HepG2 (cell line): ENCODE measurements at regions not wholly inside any gene's neighbourhood (a gene's known extent, or its start where the extent isn't known, plus 50 kb on each side); places are given as distances from the start of the nearest gene placed in this dataset.
A peak's percentile ranks its signal among the peaks of the same experiment; 100 is the strongest.

Experiments
- HOXD1 ChIP-seq: sonication (generic); formaldehyde crosslinking; IDR thresholded peaks from 2 replicates; pipeline ENCODE4 v1.5.0; 2020; ENCODE audit warnings: missing genetic modification reagents
- KIAA2018 ChIP-seq: sonication (generic); formaldehyde crosslinking; IDR thresholded peaks from 2 replicates; pipeline ENCODE4 v1.5.0; 2020; ENCODE audit warnings: mild to moderate bottlenecking, missing genetic modification reagents, borderline replicate concordance
- KLF13 ChIP-seq: sonication (generic); formaldehyde crosslinking; IDR thresholded peaks from 2 replicates; pipeline ENCODE4 v1.4.0; 2020; ENCODE audit warnings: mild to moderate bottlenecking, missing genetic modification reagents
- NFRKB ChIP-seq: fragments of 450-650 bp; IDR thresholded peaks from 2 replicates; pipeline ENCODE4 v1.6.1; 2017
- NONO ChIP-seq, 2 experiments: fragments of 450-650 bp in 1 of 2; sonication (generic) in 1 of 2; formaldehyde crosslinking in 1 of 2; IDR thresholded peaks in 1 of 2; conservative IDR thresholded peaks in 1 of 2; 2 replicates each; pipeline versions ENCODE4 v1.6.1 to v1.8.0; 2017 to 2022; ENCODE audit warnings: mild to moderate bottlenecking in 1 of 2, missing genetic modification reagents in 1 of 2, moderate library complexity in 1 of 2
- NR1H2 ChIP-seq: sonication (generic); formaldehyde crosslinking; IDR thresholded peaks from 2 replicates; pipeline ENCODE4 v1.8.1; 2022; ENCODE audit warnings: low read depth, missing genetic modification reagents, borderline replicate concordance
- NR3C1 ChIP-seq: sonication (generic); formaldehyde crosslinking; IDR thresholded peaks from 2 replicates; pipeline ENCODE4 v1.4.0; 2020; ENCODE audit warnings: missing genetic modification reagents
- PITX1 ChIP-seq: sonication (generic); formaldehyde crosslinking; IDR thresholded peaks from 2 replicates; pipeline ENCODE4 v1.5.1; 2020; ENCODE audit warnings: mild to moderate bottlenecking, missing genetic modification reagents
- SIN3A ChIP-seq: IDR thresholded peaks from 2 replicates; pipeline ENCODE4 v1.6.1; 2011; ENCODE audit warnings: low read depth, mild to moderate bottlenecking, control low read depth, low read length, borderline replicate concordance
- SMAD9 ChIP-seq: sonication (generic); formaldehyde crosslinking; IDR thresholded peaks from 2 replicates; pipeline ENCODE4 v1.5.1; 2020; ENCODE audit warnings: mild to moderate bottlenecking, missing genetic modification reagents
- ZNF34 ChIP-seq: sonication (generic); formaldehyde crosslinking; IDR thresholded peaks from 2 replicates; pipeline ENCODE4 v1.4.0; 2020; ENCODE audit warnings: mild to moderate bottlenecking, missing genetic modification reagents, borderline replicate concordance
- ZNF564 ChIP-seq: sonication (generic); formaldehyde crosslinking; IDR thresholded peaks from 2 replicates; pipeline ENCODE4 v1.8.1; 2023; ENCODE audit warnings: mild to moderate bottlenecking, missing genetic modification reagents
- ZNF607 ChIP-seq: sonication (generic); formaldehyde crosslinking; IDR thresholded peaks from 2 replicates; pipeline ENCODE4 v1.5.1; 2020; ENCODE audit warnings: missing genetic modification reagents, mild to moderate bottlenecking, borderline replicate concordance
- ZNF770 ChIP-seq: sonication (generic); formaldehyde crosslinking; IDR thresholded peaks from 2 replicates; pipeline ENCODE4 v1.5.0; 2020; ENCODE audit warnings: mild to moderate bottlenecking, missing genetic modification reagents
- ZNF816 ChIP-seq: sonication (generic); formaldehyde crosslinking; IDR thresholded peaks from 2 replicates; pipeline ENCODE4 v1.8.0; 2022; ENCODE audit warnings: missing genetic modification reagents, mild to moderate bottlenecking, borderline replicate concordance
- TF ChIP-seq, protein P1 (sequence below): sonication (generic); formaldehyde crosslinking; IDR thresholded peaks from 2 replicates; pipeline ENCODE4 v1.5.0; 2020; ENCODE audit warnings: missing genetic modification reagents

- TF ChIP-seq KIAA2018 (CRISPR knock-in tag) (0 out of 2 replicates have a peak, but pooled peaks have one; percentile 25), NFRKB (no peak), NR1H2 (CRISPR knock-in tag) (no peak), ZNF34 (CRISPR knock-in tag) (no peak), NR3C1 (CRISPR knock-in tag) (no peak), HOXD1 (peak; percentile 90), ZNF816 (no peak), SIN3A (no peak), PITX1 (CRISPR knock-in tag) (peak; percentile 95), NONO (IDR thresholded peaks at IDR 0.05) (no peak), NONO (CRISPR knock-in tag; conservative IDR thresholded peaks at IDR 0.05) (peak; percentile 71; the same call in 1 of the 2 replicates), ZNF564 (CRISPR knock-in tag) (peak; percentile 70; the same call in 1 of the 2 replicates), ZNF770 (CRISPR knock-in tag) (no peak), SMAD9 (CRISPR knock-in tag) (0 out of 2 replicates have a peak, but pooled peaks have one; percentile 28), ZNF607 (CRISPR knock-in tag) (peak; percentile 54; the same call in 1 of the 2 replicates), KLF13 (no peak)
- TF ChIP-seq, protein P1, sequence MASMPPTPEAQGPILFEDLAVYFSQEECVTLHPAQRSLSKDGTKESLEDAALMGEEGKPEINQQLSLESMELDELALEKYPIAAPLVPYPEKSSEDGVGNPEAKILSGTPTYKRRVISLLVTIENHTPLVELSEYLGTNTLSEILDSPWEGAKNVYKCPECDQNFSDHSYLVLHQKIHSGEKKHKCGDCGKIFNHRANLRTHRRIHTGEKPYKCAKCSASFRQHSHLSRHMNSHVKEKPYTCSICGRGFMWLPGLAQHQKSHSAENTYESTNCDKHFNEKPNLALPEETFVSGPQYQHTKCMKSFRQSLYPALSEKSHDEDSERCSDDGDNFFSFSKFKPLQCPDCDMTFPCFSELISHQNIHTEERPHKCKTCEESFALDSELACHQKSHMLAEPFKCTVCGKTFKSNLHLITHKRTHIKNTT, result no peak
Measured at GRCh38 chr16:80265624-80266306, 275.0 kb upstream of the DYNLRB2 start (continued).
